Upper lobe of left lung (tissue), 4 donors: ENCODE measurements at regions not wholly inside any gene's neighbourhood (a gene's known extent, or its start where the extent isn't known, plus 50 kb on each side); places are given as distances from the start of the nearest gene placed in this dataset.

Experiments
- CTCF ChIP-seq, 6 experiments: fragments of 450-650 bp in 4 of 6; fragments of 200-600 bp in 2 of 6; sonication (generic) in 2 of 6; IDR thresholded peaks; one replicate each; pipeline ENCODE4 v1.5.1; 2016 to 2019; ENCODE audit warnings: antibody characterized with exemption in 6 of 6
- EP300 ChIP-seq, 4 donors: sonication (generic); formaldehyde crosslinking; IDR thresholded peaks; one replicate each; pipeline ENCODE4 v1.5.1; 2017; ENCODE audit warnings: antibody characterized with exemption in 4 of 4, control low read depth in 2 of 4
- POLR2A ChIP-seq, 4 donors: fragments of 450-650 bp; IDR thresholded peaks; one replicate each; pipeline ENCODE4 v1.5.1; 2016 to 2017; ENCODE audit warnings: antibody characterized with exemption in 4 of 4, mild to moderate bottlenecking in 2 of 4
- POLR2AphosphoS5 ChIP-seq, 2 donors: sonication (generic); formaldehyde crosslinking; IDR thresholded peaks; one replicate each; pipeline ENCODE4 v1.5.1; 2017; ENCODE audit warnings: antibody characterized with exemption in 2 of 2

- TF ChIP-seq POLR2A (IDR thresholded peaks at IDR 0.05) (no peak), CTCF (IDR thresholded peaks at IDR 0.05) (no peak), POLR2AphosphoS5 (IDR thresholded peaks at IDR 0.05) (no peak), EP300 (IDR thresholded peaks at IDR 0.05) (no peak)
Measured at GRCh38 chr4:132918096-132918495, 231.0 kb upstream of the PCDH10 start.
